Cerebellar nuclear complex (tissue), 1 donor: ENCODE measurements at regions not wholly inside any gene's neighbourhood (a gene's known extent, or its start where the extent isn't known, plus 50 kb on each side); places are given as distances from the start of the nearest gene placed in this dataset.

Experiments
- DNase-seq, 2 experiments: peaks; one replicate each; lab custom pipeline; 2025; lab: John Stamatoyannopoulos, UW

- no peak for DNase-seq
Measured at GRCh38 chr21:27646691-27647090, 679.8 kb upstream of the ADAMTS5 start.

- no peak for DNase-seq
Measured at GRCh38 chr21:27646056-27646455, 679.2 kb upstream of the ADAMTS5 start.

GRCh38 chr21:27645285-27645684 is 678.4 kb upstream of the ADAMTS5 start:
- no peak for DNase-seq

GRCh38 chr21:27643326-27643725 is 676.4 kb upstream of the ADAMTS5 start:
- DNase-seq: no peak

GRCh38 chr21:27639286-27639685 is 672.4 kb upstream of the ADAMTS5 start:
- DNase-seq: no peak

GRCh38 chr21:27636656-27637055 is 669.8 kb upstream of the ADAMTS5 start:
- no peak for DNase-seq

- no peak for DNase-seq
Measured at GRCh38 chr21:27633631-27634030, 666.7 kb upstream of the ADAMTS5 start.

- no peak for DNase-seq
Measured at GRCh38 chr21:27631471-27631870, 664.6 kb upstream of the ADAMTS5 start.

- no peak for DNase-seq
Measured at GRCh38 chr21:27622631-27623030, 655.7 kb upstream of the ADAMTS5 start.

- no peak for DNase-seq
Measured at GRCh38 chr21:27614231-27614630, 647.3 kb upstream of the ADAMTS5 start.

- DNase-seq: no peak
Measured at GRCh38 chr21:27606422-27606821, 639.5 kb upstream of the ADAMTS5 start.

- DNase-seq: no peak
Measured at GRCh38 chr21:27596196-27596595, 629.3 kb upstream of the ADAMTS5 start.

- no peak for DNase-seq
Measured at GRCh38 chr21:27595716-27596115, 628.8 kb upstream of the ADAMTS5 start.

- DNase-seq: no peak
Measured at GRCh38 chr21:27590271-27590670, 623.4 kb upstream of the ADAMTS5 start.

- no peak for DNase-seq
Measured at GRCh38 chr21:27589781-27590180, 622.9 kb upstream of the ADAMTS5 start.

- no peak for DNase-seq
Measured at GRCh38 chr21:27586986-27587385, 620.1 kb upstream of the ADAMTS5 start.

GRCh38 chr21:27586326-27586725 is 619.4 kb upstream of the ADAMTS5 start:
- no peak for DNase-seq

GRCh38 chr21:27584256-27584655 is 617.4 kb upstream of the ADAMTS5 start:
- no peak for DNase-seq

GRCh38 chr21:27582948-27583430 is 616.1 kb upstream of the ADAMTS5 start:
- no peak for DNase-seq

GRCh38 chr21:27582246-27582947 is 615.5 kb upstream of the ADAMTS5 start:
- DNase-seq: no peak

GRCh38 chr21:27581168-27581567 is 614.3 kb upstream of the ADAMTS5 start:
- no peak for DNase-seq

- no peak for DNase-seq
Measured at GRCh38 chr21:27580276-27580675, 613.4 kb upstream of the ADAMTS5 start.

GRCh38 chr21:27578741-27579265 is 611.9 kb upstream of the ADAMTS5 start:
- DNase-seq: no peak

- DNase-seq: no peak
Measured at GRCh38 chr21:27572696-27573095, 605.8 kb upstream of the ADAMTS5 start.
